CD4-positive, alpha-beta T cell treated with Interleukin-2 at 100 ng/mL for 4 hours (primary cell): ENCODE measurements at regions not wholly inside any gene's neighbourhood (a gene's known extent, or its start where the extent isn't known, plus 50 kb on each side); places are given as distances from the start of the nearest gene placed in this dataset.

Source experiments
- DNase-seq: peaks from one replicate; pipeline ENCODE4 v3.0.0-alpha.2; 2020; ENCODE audit warnings: low spot score

- no peak for DNase-seq
Measured at GRCh38 chr18:67742525-67742924, 226.0 kb upstream of the DSEL start.

GRCh38 chr18:67735506-67735905, 219.0 kb upstream of the DSEL start:
- DNase-seq, result no peak

- DNase-seq, result no peak
Measured at GRCh38 chr18:67733088-67733487, 216.6 kb upstream of the DSEL start.

- no peak for DNase-seq
Measured at GRCh38 chr18:67731851-67732250, 215.3 kb upstream of the DSEL start.

- no peak for DNase-seq
Measured at GRCh38 chr18:67730886-67731285, 214.4 kb upstream of the DSEL start.

GRCh38 chr18:67728364-67728763, 211.8 kb upstream of the DSEL start:
- no peak for DNase-seq

- no peak for DNase-seq
Measured at GRCh38 chr18:67726882-67727281, 210.4 kb upstream of the DSEL start.

GRCh38 chr18:67717800-67718199, 201.3 kb upstream of the DSEL start:
- no peak for DNase-seq

- DNase-seq, result no peak
Measured at GRCh38 chr18:67715567-67715966, 199.0 kb upstream of the DSEL start.

- no peak for DNase-seq
Measured at GRCh38 chr18:67710639-67711038, 194.1 kb upstream of the DSEL start.

GRCh38 chr18:67705748-67706147, 189.2 kb upstream of the DSEL start:
- DNase-seq, result no peak

- no peak for DNase-seq
Measured at GRCh38 chr18:67695684-67696083, 179.2 kb upstream of the DSEL start.

GRCh38 chr18:67694787-67695186, 178.3 kb upstream of the DSEL start:
- DNase-seq, result no peak

GRCh38 chr18:67692811-67693210, 176.3 kb upstream of the DSEL start:
- DNase-seq, result no peak

- no peak for DNase-seq
Measured at GRCh38 chr18:67682516-67682915, 166.0 kb upstream of the DSEL start.

GRCh38 chr18:67677489-67677888, 161.0 kb upstream of the DSEL start:
- no peak for DNase-seq

GRCh38 chr18:67672716-67673115, 156.2 kb upstream of the DSEL start:
- no peak for DNase-seq

GRCh38 chr18:67672155-67672554, 155.6 kb upstream of the DSEL start:
- no peak for DNase-seq

GRCh38 chr18:67670024-67670543, 153.6 kb upstream of the DSEL start:
- DNase-seq, result no peak

GRCh38 chr18:67665266-67665665, 148.7 kb upstream of the DSEL start:
- no peak for DNase-seq

GRCh38 chr18:67662996-67663395, 146.5 kb upstream of the DSEL start:
- no peak for DNase-seq

GRCh38 chr18:67661555-67661954, 145.0 kb upstream of the DSEL start:
- DNase-seq, result no peak

- no peak for DNase-seq
Measured at GRCh38 chr18:67654101-67654500, 137.6 kb upstream of the DSEL start.

- no peak for DNase-seq
Measured at GRCh38 chr18:67652288-67652687, 135.8 kb upstream of the DSEL start.

- no peak for DNase-seq
Measured at GRCh38 chr18:67651438-67651837, 134.9 kb upstream of the DSEL start.
